ENCODE measurements at regions not wholly inside any gene's neighbourhood (a gene's known extent, or its start where the extent isn't known, plus 50 kb on each side); places are given as distances from the start of the nearest gene placed in this dataset.

- no peaks in the 10 kb centered on the region for H3K36me3 ChIP-seq (ENCODE audit: control insufficient read depth, insufficient read depth, low read length)
Observed at GRCh38 chrX:790783-791360, 160.3 kb downstream of the SHOX start.

GRCh38 chrX:790041-790506 is 159.5 kb downstream of the SHOX start:
- WGBS (ENCODE audit: insufficient coverage) = 64% methylated on average over 3 of the region's 18 CpGs
- Histone ChIP-seq H3K4me3 (ENCODE audit: low read length) (no peak overlapping the region), H3K4me1 (ENCODE audit: control insufficient read depth, insufficient read depth, low read length) (no peaks in the 10 kb centered on the region), H3K27ac (ENCODE audit: low read length) (no peak overlapping the region), H3K27me3 (ENCODE audit: control insufficient read depth, insufficient read depth, low read length) (peaks cover 47% of the 10 kb centered on the region), H3K9me3 (replicated peaks; ENCODE audit: control insufficient read depth, low read depth, low read length) (no peaks in the 10 kb centered on the region), H3K36me3 (ENCODE audit: control insufficient read depth, insufficient read depth, low read length) (no peaks in the 10 kb centered on the region)
- DNase-seq = peak; percentile 10

More at GRCh38 chrX:790783-791360, 160.3 kb downstream of the SHOX start:
- Histone ChIP-seq H3K4me3 (ENCODE audit: low read length) (no peak overlapping the region), H3K4me1 (ENCODE audit: control insufficient read depth, insufficient read depth, low read length) (no peaks in the 10 kb centered on the region), H3K27me3 (ENCODE audit: control insufficient read depth, insufficient read depth, low read length) (peaks cover 47% of the 10 kb centered on the region), H3K9me3 (replicated peaks; ENCODE audit: control insufficient read depth, low read depth, low read length) (no peaks in the 10 kb centered on the region), H3K27ac (ENCODE audit: low read length) (no peak overlapping the region)
- DNase-seq = no peak
- WGBS (ENCODE audit: insufficient coverage) = 31% methylated on average over 18 of the region's 30 CpGs

- WGBS (ENCODE audit: insufficient coverage) = 45% methylated on average over 4 of the region's 9 CpGs
- H3K36me3 ChIP-seq (ENCODE audit: control insufficient read depth, insufficient read depth, low read length) = no peaks in the 10 kb centered on the region
- no peaks in the 10 kb centered on the region for H3K9me3 ChIP-seq (replicated peaks; ENCODE audit: control insufficient read depth, low read depth, low read length)
- no peaks in the 10 kb centered on the region for H3K4me1 ChIP-seq (ENCODE audit: control insufficient read depth, insufficient read depth, low read length)
- no peak overlapping the region for H3K27ac ChIP-seq (ENCODE audit: low read length)
- no peak overlapping the region for H3K4me3 ChIP-seq (ENCODE audit: low read length)
- H3K27me3 ChIP-seq (ENCODE audit: control insufficient read depth, insufficient read depth, low read length) = peaks cover 47% of the 10 kb centered on the region
- DNase-seq = no peak
Observed at GRCh38 chrX:789096-789495, 158.5 kb downstream of the SHOX start.

GRCh38 chrX:786441-786881 is 155.9 kb downstream of the SHOX start:
- H3K27me3 ChIP-seq (ENCODE audit: control insufficient read depth, insufficient read depth, low read length) = peaks cover 31% of the 10 kb centered on the region
- no peaks in the 10 kb centered on the region for H3K36me3 ChIP-seq (ENCODE audit: control insufficient read depth, insufficient read depth, low read length)
- 44% methylated on average over 1 of the region's 6 CpGs for WGBS (ENCODE audit: insufficient coverage)
- DNase-seq = no peak
- no peaks in the 10 kb centered on the region for H3K9me3 ChIP-seq (replicated peaks; ENCODE audit: control insufficient read depth, low read depth, low read length)
- H3K4me3 ChIP-seq (ENCODE audit: low read length) = no peak overlapping the region
- no peak overlapping the region for H3K27ac ChIP-seq (ENCODE audit: low read length)
- no peaks in the 10 kb centered on the region for H3K4me1 ChIP-seq (ENCODE audit: control insufficient read depth, insufficient read depth, low read length)

- 81% methylated on average over 13 of the region's 13 CpGs for WGBS (ENCODE audit: insufficient coverage)
- no peak for DNase-seq
- H3K9me3 ChIP-seq (replicated peaks; ENCODE audit: control insufficient read depth, low read depth, low read length) = no peaks in the 10 kb centered on the region
- H3K4me3 ChIP-seq (ENCODE audit: low read length) = no peak overlapping the region
- peaks cover 20% of the 10 kb centered on the region for H3K27me3 ChIP-seq (ENCODE audit: control insufficient read depth, insufficient read depth, low read length)
- H3K4me1 ChIP-seq (ENCODE audit: control insufficient read depth, insufficient read depth, low read length) = no peaks in the 10 kb centered on the region
- H3K27ac ChIP-seq (ENCODE audit: low read length) = no peak overlapping the region
- no peaks in the 10 kb centered on the region for H3K36me3 ChIP-seq (ENCODE audit: control insufficient read depth, insufficient read depth, low read length)
Observed at GRCh38 chrX:784829-785228, 154.2 kb downstream of the SHOX start.

GRCh38 chrX:781224-782204 is 150.9 kb downstream of the SHOX start:
- no peak for DNase-seq
- no peak overlapping the region for H3K27ac ChIP-seq (ENCODE audit: low read length)
- H3K4me3 ChIP-seq (ENCODE audit: low read length) = no peak overlapping the region
- WGBS (ENCODE audit: insufficient coverage) = 72% methylated on average over 6 of the region's 28 CpGs
- no peaks in the 10 kb centered on the region for H3K36me3 ChIP-seq (ENCODE audit: control insufficient read depth, insufficient read depth, low read length)
- H3K4me1 ChIP-seq (ENCODE audit: control insufficient read depth, insufficient read depth, low read length) = no peaks in the 10 kb centered on the region
- no peaks in the 10 kb centered on the region for H3K9me3 ChIP-seq (replicated peaks; ENCODE audit: control insufficient read depth, low read depth, low read length)
- H3K27me3 ChIP-seq (ENCODE audit: control insufficient read depth, insufficient read depth, low read length) = peaks cover 5% of the 10 kb centered on the region

GRCh38 chrX:776529-777230 is 146.1 kb downstream of the SHOX start:
- DNase-seq = no peak
- H3K4me1 ChIP-seq (ENCODE audit: control insufficient read depth, insufficient read depth, low read length) = no peaks in the 10 kb centered on the region
- WGBS (ENCODE audit: insufficient coverage) = 84% methylated on average over 4 of the region's 14 CpGs
- H3K36me3 ChIP-seq (ENCODE audit: control insufficient read depth, insufficient read depth, low read length) = no peaks in the 10 kb centered on the region
- H3K9me3 ChIP-seq (replicated peaks; ENCODE audit: control insufficient read depth, low read depth, low read length) = no peaks in the 10 kb centered on the region
- peaks cover 5% of the 10 kb centered on the region for H3K27me3 ChIP-seq (ENCODE audit: control insufficient read depth, insufficient read depth, low read length)
- no peak overlapping the region for H3K27ac ChIP-seq (ENCODE audit: low read length)
- no peak overlapping the region for H3K4me3 ChIP-seq (ENCODE audit: low read length)

GRCh38 chrX:776061-776460 is 145.5 kb downstream of the SHOX start:
- Histone ChIP-seq H3K27ac (ENCODE audit: low read length) (no peak overlapping the region), H3K36me3 (ENCODE audit: control insufficient read depth, insufficient read depth, low read length) (no peaks in the 10 kb centered on the region), H3K27me3 (ENCODE audit: control insufficient read depth, insufficient read depth, low read length) (peaks cover under 1% of the 10 kb centered on the region), H3K9me3 (replicated peaks; ENCODE audit: control insufficient read depth, low read depth, low read length) (no peaks in the 10 kb centered on the region), H3K4me1 (ENCODE audit: control insufficient read depth, insufficient read depth, low read length) (no peaks in the 10 kb centered on the region), H3K4me3 (ENCODE audit: low read length) (no peak overlapping the region)
- no peak for DNase-seq
- WGBS (ENCODE audit: insufficient coverage) = 29% methylated on average over 2 of the region's 9 CpGs

- 53% methylated on average over 3 of the region's 8 CpGs for WGBS (ENCODE audit: insufficient coverage)
- H3K4me1 ChIP-seq (ENCODE audit: control insufficient read depth, insufficient read depth, low read length) = no peaks in the 10 kb centered on the region
- no peaks in the 10 kb centered on the region for H3K36me3 ChIP-seq (ENCODE audit: control insufficient read depth, insufficient read depth, low read length)
- H3K9me3 ChIP-seq (replicated peaks; ENCODE audit: control insufficient read depth, low read depth, low read length) = no peaks in the 10 kb centered on the region
- no peak for DNase-seq
- H3K27ac ChIP-seq (ENCODE audit: low read length) = no peak overlapping the region
- no peak overlapping the region for H3K4me3 ChIP-seq (ENCODE audit: low read length)
- H3K27me3 ChIP-seq (ENCODE audit: control insufficient read depth, insufficient read depth, low read length) = no peaks in the 10 kb centered on the region
Observed at GRCh38 chrX:774536-774935, 143.9 kb downstream of the SHOX start.

Data from muscle of leg (tissue), 3 donors.